Astrocyte (in vitro differentiated cells and primary cell): ENCODE measurements at regions not wholly inside any gene's neighbourhood (a gene's known extent, or its start where the extent isn't known, plus 50 kb on each side); places are given as distances from the start of the nearest gene placed in this dataset.

Experiments used
- DNase-seq: peaks from one replicate; pipeline ENCODE4 v3.0.0-alpha.2; 2010; ENCODE audit warnings: low read depth
- FAIRE-seq: peaks from 2 replicates; lab custom pipeline; 2011; peaks lifted over from hg19 to GRCh38; lab: Jason Lieb, UNC
- H2AFZ ChIP-seq: 2 replicates; pipeline ENCODE4 v1.6.0; 2012; ENCODE audit warnings: low read depth, low read length, inconsistent platforms
- H3K27ac ChIP-seq: 2 replicates; pipeline ENCODE4 v1.5.1; 2011; ENCODE audit warnings: low read depth, low read length, inconsistent platforms
- H3K27me3 ChIP-seq: 2 replicates; pipeline ENCODE4 v1.6.0; 2011; ENCODE audit warnings: low read length, inconsistent platforms; ENCODE audit not compliant: insufficient read depth
- H3K36me3 ChIP-seq: 2 replicates; pipeline ENCODE4 v1.5.1; 2011; ENCODE audit warnings: low read length, inconsistent platforms; ENCODE audit not compliant: insufficient read depth
- H3K4me1 ChIP-seq: 2 replicates; pipeline ENCODE4 v1.5.1; 2011; ENCODE audit warnings: low read length, inconsistent platforms; ENCODE audit not compliant: insufficient read depth
- H3K4me2 ChIP-seq: 2 replicates; pipeline ENCODE4 v1.6.0; 2012; ENCODE audit warnings: low read length, inconsistent platforms
- H3K4me3 ChIP-seq: 2 replicates; pipeline ENCODE4 v1.5.1; 2011; ENCODE audit warnings: low read depth, mild to moderate bottlenecking, low read length, inconsistent platforms; ENCODE audit not compliant: insufficient read depth
- H3K79me2 ChIP-seq: 2 replicates; pipeline ENCODE4 v1.6.0; 2012; ENCODE audit warnings: mild to moderate bottlenecking, low read length, inconsistent platforms; ENCODE audit not compliant: insufficient read depth
- H3K9ac ChIP-seq: 2 replicates; pipeline ENCODE4 v1.6.0; 2012; ENCODE audit warnings: mild to moderate bottlenecking, low read length, inconsistent platforms
- H3K9me3 ChIP-seq: 2 replicates; pipeline ENCODE4 v1.5.1; 2012; ENCODE audit warnings: low read depth, mild to moderate bottlenecking, low read length, inconsistent platforms; ENCODE audit not compliant: insufficient read depth
- H4K20me1 ChIP-seq: 2 replicates; pipeline ENCODE4 v1.6.0; 2012; ENCODE audit warnings: low read length, inconsistent platforms; ENCODE audit not compliant: insufficient read depth
- H3K27ac Mint-ChIP-seq: one replicate; pipeline ENCODE4 v1.8.0; 2021; ENCODE audit warnings: mild to moderate bottlenecking, mixed read lengths; ENCODE audit not compliant: unreplicated experiment
- H3K27me3 Mint-ChIP-seq: one replicate; pipeline ENCODE4 v1.8.0; 2021; ENCODE audit warnings: low read depth, mixed read lengths; ENCODE audit not compliant: unreplicated experiment
- H3K36me3 Mint-ChIP-seq: one replicate; pipeline ENCODE4 v1.8.0; 2021; ENCODE audit warnings: low read depth, mixed read lengths; ENCODE audit not compliant: unreplicated experiment
- H3K4me1 Mint-ChIP-seq: one replicate; pipeline ENCODE4 v1.8.0; 2021; ENCODE audit warnings: low read depth, mixed read lengths; ENCODE audit not compliant: unreplicated experiment
- H3K4me3 Mint-ChIP-seq: one replicate; pipeline ENCODE4 v1.8.0; 2021; ENCODE audit warnings: mild to moderate bottlenecking, moderate library complexity, mixed read lengths; ENCODE audit not compliant: unreplicated experiment
- H3K9me3 Mint-ChIP-seq: one replicate; pipeline ENCODE4 v1.8.0; 2021; ENCODE audit warnings: mild to moderate bottlenecking, mixed read lengths; ENCODE audit not compliant: unreplicated experiment
- CTCF ChIP-seq: IDR thresholded peaks from 2 replicates; pipeline ENCODE4 v1.5.1; 2011; ENCODE audit warnings: low read depth, mild to moderate bottlenecking, inconsistent platforms, low read length, moderate library complexity; ENCODE audit not compliant: insufficient read depth
- EZH2 ChIP-seq: IDR thresholded peaks from 2 replicates; pipeline ENCODE4 v1.6.1; 2012; ENCODE audit warnings: mild to moderate bottlenecking, low read length, inconsistent platforms; ENCODE audit not compliant: insufficient read depth

DNA sequence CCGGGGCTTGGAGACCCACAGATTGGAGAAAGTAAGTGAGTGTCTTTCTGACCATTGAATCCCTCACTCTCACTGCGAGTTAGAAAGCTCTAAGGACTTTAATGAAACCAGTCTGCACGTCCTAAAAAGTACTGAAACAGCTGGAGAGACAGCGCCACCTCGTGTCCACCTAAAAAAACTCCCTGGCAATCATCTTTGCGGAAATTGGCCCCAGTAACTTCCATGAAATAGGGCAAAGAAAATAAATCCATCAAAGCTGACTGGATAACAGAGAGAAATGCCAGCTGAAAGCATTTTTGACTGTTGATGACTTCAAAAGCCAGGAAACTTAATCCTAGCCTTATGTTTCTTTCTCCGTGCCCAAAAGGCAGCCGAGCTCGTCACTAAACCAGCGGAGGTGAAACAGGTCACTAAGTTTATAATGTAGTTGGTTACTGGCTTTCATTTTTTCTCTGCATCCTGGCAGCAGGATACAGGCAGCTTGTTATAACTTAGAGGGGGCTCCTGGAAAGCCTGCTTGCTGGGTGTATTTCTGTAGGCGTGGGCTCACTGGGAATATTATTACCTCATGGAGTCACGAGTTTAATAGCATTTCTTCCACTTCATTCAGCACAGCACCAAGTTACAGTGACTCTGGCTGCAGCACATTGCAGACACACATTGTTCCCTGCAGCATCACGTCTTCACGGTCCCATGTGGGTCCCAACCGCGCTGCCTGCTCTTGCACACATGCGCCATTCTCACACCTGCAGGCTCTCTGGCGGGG lies 266.5 kb downstream of the HRH4 start:
- Histone ChIP-seq H3K9me3 (no peaks in the 10 kb centered on the region), H3K79me2 (no peaks in the 10 kb centered on the region), H4K20me1 (no peaks in the 10 kb centered on the region), H3K36me3 (no peaks in the 10 kb centered on the region), H3K4me2 (peak overlapping the region; percentile 25), H3K27ac (no peak overlapping the region), H3K9ac (no peak overlapping the region), H3K4me3 (no peak overlapping the region), H2AFZ (no peak overlapping the region), H3K27me3 (peaks cover 4% of the 10 kb centered on the region), H3K4me1 (no peaks in the 10 kb centered on the region)
- H3K27me3 Mint-ChIP-seq = peaks cover 17% of the 10 kb centered on the region
- FAIRE-seq (peak; percentile 62), DNase-seq (peak; percentile 40)
- H3K9me3 Mint-ChIP-seq = peaks cover 2% of the 10 kb centered on the region
- TF ChIP-seq EZH2 = no peak
- peak; percentile 84 for TF ChIP-seq CTCF
- H3K4me3 Mint-ChIP-seq = no peak overlapping the region
- peaks cover 16% of the 10 kb centered on the region for H3K4me1 Mint-ChIP-seq
- peaks cover 3% of the 10 kb centered on the region for H3K36me3 Mint-ChIP-seq
- no peak overlapping the region for H3K27ac Mint-ChIP-seq

GRCh38 chr18:24727685-24728084 lies 267.2 kb downstream of the HRH4 start:
- H3K27me3 ChIP-seq = peaks cover 4% of the 10 kb centered on the region
- H3K36me3 Mint-ChIP-seq = peaks cover 3% of the 10 kb centered on the region
- no peaks in the 10 kb centered on the region for H3K79me2 ChIP-seq
- no peak overlapping the region for H2AFZ ChIP-seq
- no peaks in the 10 kb centered on the region for H3K9me3 ChIP-seq
- H3K4me1 ChIP-seq = no peaks in the 10 kb centered on the region
- H3K9me3 Mint-ChIP-seq = peaks cover 2% of the 10 kb centered on the region
- H3K4me2 ChIP-seq = no peak overlapping the region
- H3K4me3 ChIP-seq = no peak overlapping the region
- no peak overlapping the region for H3K9ac ChIP-seq
- H3K27me3 Mint-ChIP-seq = peaks cover 17% of the 10 kb centered on the region
- no peak overlapping the region for H3K27ac Mint-ChIP-seq
- peaks cover 22% of the 10 kb centered on the region for H3K4me1 Mint-ChIP-seq
- DNase-seq (no peak), FAIRE-seq (no peak)
- H3K36me3 ChIP-seq = no peaks in the 10 kb centered on the region
- TF ChIP-seq EZH2 (no peak), CTCF (no peak)
- no peaks in the 10 kb centered on the region for H4K20me1 ChIP-seq
- no peak overlapping the region for H3K27ac ChIP-seq
- no peak overlapping the region for H3K4me3 Mint-ChIP-seq

- peaks cover 17% of the 10 kb centered on the region for H3K27me3 Mint-ChIP-seq
- H3K27ac Mint-ChIP-seq = peak overlapping the region; percentile 59
- Histone ChIP-seq H3K27ac (no peak overlapping the region), H3K79me2 (no peaks in the 10 kb centered on the region), H3K4me1 (no peaks in the 10 kb centered on the region), H3K4me3 (no peak overlapping the region), H3K9me3 (no peaks in the 10 kb centered on the region), H3K9ac (no peak overlapping the region), H2AFZ (no peak overlapping the region), H3K36me3 (no peaks in the 10 kb centered on the region), H3K27me3 (peaks cover 7% of the 10 kb centered on the region), H3K4me2 (no peak overlapping the region), H4K20me1 (no peaks in the 10 kb centered on the region)
- DNase-seq (no peak), FAIRE-seq (no peak)
- no peak for TF ChIP-seq EZH2
- no peak for TF ChIP-seq CTCF
- H3K4me3 Mint-ChIP-seq = no peak overlapping the region
- H3K4me1 Mint-ChIP-seq = peaks cover 22% of the 10 kb centered on the region
- peaks cover 2% of the 10 kb centered on the region for H3K9me3 Mint-ChIP-seq
- H3K36me3 Mint-ChIP-seq = peaks cover 3% of the 10 kb centered on the region
Observed at GRCh38 chr18:24731158-24731557, 270.7 kb downstream of the HRH4 start.
